Activated T-cell treated with anti-CD3 and anti-CD28 coated beads for 1 hour (primary cell): ENCODE measurements at regions not wholly inside any gene's neighbourhood (a gene's known extent, or its start where the extent isn't known, plus 50 kb on each side); places are given as distances from the start of the nearest gene placed in this dataset.

ENCODE experiments used
- DNase-seq: peaks from one replicate; pipeline ENCODE4 v3.0.0-alpha.2; 2020; ENCODE audit warnings: low read depth

GRCh38 chr16:55041540-55042234 is 111.0 kb downstream of the IRX5 start:
- no peak for DNase-seq

DNA sequence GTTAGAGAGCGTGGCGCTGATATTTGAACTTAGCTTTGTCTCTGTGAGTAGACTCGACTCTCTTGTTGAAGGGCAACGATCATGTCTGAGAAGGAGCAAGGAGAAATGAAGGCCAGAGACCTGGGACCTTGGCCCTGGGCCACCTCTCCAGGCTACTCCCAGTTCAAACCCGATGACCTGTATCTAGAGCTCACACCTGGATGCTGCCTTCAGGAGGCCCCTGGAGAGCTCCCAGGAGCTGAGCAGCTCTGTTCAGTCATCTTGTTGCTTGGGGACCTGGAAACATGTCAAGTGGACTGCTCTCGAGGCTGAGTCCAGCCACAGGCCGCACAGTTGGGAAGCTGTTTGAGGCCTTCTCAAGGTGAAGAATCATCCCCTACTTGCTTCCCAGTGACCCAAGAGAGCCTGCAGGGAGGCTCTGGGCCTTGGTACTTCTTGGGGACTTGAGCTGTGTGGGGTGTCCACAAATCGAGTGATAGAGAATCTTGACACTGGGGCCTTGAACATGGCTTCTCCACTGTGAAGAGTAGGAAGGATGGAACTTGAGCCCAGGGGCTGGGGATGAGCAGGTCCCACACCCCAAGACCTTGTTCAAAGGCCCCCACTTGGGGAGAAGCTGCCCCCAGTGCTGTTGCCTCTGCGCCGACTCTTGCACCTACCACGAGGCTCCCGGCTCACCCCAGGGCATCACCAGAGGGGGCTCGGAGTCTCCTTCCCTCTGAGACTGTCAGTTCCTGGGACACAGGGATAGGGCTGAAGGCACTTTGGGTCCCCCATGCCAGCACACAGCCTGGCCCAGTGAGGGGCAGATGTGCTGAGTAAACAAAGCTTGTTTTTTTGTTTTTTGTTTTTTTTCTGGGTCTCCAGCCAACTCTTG is 112.1 kb downstream of the IRX5 start:
- DNase-seq = no peak

DNA sequence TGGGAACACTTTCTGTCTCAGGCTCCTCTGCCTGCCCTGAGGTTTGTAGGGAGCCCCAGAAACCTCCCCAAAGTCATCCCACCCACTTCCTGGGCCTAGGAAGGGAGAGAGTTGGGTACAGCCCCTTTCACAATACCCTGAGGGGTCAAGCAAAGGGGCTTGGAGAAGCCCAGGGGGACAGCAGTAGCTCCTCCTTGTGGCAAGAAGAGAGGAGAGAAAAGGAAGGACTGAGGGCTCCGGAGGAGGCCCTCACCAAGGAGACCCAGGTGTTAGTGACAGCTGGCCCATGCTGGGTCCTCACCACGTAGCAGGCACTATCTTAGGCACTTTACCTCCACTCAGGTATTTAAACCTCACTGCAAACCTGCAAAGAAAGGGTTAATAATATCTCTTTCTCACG is 112.8 kb downstream of the IRX5 start:
- no peak for DNase-seq

DNA sequence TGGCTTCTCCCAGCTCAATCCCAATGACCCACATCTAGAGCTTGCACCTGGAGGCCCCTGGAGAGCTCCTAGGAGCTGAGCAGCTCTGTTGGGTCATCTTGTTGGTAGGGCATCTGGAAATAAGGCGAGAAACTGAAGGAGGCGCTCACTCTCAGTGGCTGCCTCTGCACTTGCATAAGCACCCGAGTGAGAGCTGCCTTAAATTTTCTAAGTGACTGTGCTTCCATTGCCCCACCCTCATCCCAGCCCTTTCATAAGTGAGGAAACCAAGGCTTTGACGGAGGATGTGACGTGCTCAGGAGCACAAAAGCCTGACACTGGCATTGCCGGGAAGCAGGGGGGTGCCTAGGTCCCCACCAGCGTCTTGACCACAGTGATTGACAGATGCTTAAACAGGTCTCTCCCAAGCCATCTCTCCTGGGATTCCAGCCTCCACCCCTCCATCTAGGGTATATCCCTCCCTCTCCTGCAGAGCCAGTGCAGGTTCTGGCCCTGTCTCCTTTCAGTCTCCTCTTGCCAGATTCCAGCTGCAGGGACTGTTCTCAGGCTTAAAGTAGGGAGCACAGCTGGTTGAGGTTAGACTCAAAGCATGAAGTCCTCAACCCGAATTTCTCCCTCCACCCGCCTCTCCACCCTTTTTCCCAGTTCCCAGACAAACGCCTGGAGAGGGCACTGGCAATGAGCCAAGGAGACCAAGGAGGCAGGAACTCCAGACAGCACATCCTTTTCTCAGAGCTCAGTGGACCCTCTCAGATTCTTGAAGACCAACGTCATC is 113.7 kb downstream of the IRX5 start:
- no peak for DNase-seq

GRCh38 chr16:55045329-55045728 is 114.7 kb downstream of the IRX5 start:
- no peak for DNase-seq

DNA sequence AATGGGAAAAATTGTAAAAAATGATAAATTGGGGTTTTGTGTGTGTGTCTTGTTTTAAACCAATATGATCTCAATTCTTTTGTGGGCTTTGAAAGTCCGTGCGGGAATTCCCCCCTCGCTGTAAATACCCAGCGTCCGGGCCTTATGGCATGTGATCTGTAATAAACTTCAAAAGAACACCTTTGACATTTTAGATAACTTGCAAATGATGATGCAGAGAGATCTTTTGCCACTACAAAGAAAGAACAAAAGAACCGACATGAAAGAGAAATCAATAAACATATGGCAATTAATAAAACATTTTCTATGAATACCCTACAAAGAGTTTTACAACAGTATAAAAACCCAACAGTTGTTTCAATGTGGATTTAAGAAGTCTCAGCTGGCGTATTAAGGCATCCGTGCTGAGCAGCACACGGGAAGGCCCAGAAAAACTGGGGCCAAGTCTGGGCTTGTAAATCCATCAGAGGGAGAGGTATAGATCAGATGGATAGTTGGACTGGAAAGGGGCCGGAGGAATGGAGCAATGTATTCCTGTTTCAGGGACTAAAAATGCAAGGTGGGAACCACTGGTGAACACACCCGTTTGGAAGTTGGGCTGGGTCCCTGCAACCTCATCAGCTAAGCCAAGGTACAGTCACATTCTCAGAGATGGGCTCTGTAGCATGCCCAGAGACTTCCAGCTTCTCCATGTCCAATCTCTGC is 115.2 kb downstream of the IRX5 start:
- no peak for DNase-seq

- no peak for DNase-seq
These were observed 115.8 kb downstream of the IRX5 start for GRCh38 chr16:55046513-55046912.

DNA sequence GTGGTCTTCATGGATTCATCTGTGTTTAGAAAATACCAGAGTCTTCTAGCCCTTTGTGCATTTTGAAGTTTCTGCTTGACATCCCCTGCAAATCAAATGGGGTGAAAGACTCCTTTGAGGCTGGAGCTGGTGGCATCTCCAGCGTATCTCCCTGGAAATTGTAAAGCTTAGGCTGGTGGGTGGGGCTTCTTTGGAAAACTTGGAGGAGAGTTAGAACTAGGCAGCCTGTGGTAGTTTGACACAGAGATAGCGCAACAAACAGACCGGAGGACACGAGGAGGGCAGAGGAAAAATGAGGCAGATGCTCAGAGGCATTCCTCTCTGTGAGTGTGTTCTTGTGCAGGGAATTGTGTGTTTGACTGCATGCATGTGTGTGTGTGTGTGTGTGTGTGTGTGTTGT is 116.3 kb downstream of the IRX5 start:
- DNase-seq = no peak

GRCh38 chr16:55047331-55047730 is 116.7 kb downstream of the IRX5 start:
- DNase-seq = no peak

DNA sequence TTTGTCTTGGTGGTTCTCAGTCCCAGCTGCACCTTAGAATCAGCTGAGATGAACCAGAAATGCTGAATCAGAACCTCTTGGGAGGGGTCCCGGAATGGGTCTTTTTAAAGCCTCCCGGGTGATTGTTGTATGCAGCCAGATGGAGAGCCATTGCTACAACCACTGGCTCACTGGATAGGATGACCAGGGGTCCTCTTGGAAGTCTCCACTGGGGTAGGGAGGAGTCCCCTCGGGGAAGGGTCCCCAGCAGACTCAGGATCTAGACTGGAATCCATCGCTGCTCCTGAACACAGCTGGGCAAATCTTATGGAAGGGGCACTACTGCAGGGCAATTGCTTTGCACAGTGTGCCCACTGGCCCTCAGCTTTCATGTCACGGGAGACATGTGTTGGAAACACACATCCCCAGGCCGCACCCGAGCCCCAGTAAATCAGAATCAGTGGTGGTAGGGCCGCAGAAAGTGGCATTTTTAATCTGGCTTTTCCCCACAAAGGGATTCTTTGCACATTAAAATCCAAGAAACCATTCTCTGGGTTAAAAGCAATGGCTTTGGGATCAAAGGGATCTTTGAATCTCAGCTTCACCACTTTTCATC is 117.3 kb downstream of the IRX5 start:
- no peak for DNase-seq

- DNase-seq = no peak
These were observed 118.1 kb downstream of the IRX5 start for GRCh38 chr16:55048745-55049144.

DNA sequence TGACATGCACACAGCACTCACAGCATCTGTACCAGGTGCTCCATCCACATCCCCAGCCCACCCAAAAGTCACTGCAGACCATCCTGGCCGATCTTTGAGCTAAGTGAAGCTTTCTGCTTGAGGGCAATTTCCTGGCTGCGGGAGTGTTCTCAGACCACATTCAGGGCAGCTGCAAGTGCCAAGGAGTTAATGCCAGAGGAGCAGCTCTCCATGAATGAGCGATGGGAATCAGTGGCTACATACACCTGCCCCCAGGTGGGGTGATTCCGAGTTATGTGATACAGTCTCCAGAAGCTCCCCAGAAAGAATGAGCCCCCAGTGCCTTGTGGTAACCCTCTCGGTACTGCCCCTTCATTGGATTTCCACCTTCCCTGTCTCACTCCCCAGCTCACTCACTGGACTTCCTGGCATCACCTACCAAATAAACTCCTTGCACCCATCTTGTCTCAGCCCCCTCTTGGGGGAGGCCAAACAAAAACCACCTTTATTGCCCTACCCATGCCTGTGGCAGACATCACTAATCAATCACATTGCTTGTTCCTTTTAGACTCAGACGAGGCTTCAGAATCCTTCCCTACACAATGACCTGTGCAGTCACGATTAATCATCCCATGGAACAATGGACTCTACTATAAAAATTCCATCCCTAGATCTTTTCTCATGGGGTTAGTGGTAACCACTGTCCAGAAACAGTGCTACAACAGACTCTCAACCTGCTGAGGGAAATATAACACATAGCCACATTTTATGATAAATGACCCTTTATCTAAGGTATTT is 121.1 kb downstream of the IRX5 start:
- DNase-seq = no peak

- DNase-seq = no peak
These were observed 121.7 kb downstream of the IRX5 start for GRCh38 chr16:55052348-55052734.

GRCh38 chr16:55052741-55053415 is 122.2 kb downstream of the IRX5 start:
- DNase-seq = no peak

DNA sequence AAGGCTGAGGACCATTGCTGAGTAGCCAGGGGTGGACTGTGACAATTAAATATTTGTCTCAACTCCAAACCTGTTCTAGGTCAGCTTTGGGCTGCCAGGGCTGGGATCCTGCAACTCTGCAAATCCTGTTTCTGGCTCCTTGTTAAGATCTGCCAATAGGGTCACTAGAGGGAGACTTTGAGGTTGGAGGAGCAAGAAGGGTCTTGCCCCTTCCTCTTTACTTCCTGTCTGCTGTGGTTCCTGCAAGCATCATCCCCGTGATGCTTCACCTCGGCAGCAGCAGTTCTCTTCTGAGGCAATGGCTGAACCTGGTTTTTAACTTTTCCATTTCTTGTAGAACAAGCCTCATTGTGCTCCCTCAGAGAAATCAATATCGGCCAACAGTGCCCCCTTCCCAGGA is 124.6 kb downstream of the IRX5 start:
- no peak for DNase-seq

GRCh38 chr16:55056585-55057401 is 126.1 kb downstream of the IRX5 start:
- no peak for DNase-seq

DNA sequence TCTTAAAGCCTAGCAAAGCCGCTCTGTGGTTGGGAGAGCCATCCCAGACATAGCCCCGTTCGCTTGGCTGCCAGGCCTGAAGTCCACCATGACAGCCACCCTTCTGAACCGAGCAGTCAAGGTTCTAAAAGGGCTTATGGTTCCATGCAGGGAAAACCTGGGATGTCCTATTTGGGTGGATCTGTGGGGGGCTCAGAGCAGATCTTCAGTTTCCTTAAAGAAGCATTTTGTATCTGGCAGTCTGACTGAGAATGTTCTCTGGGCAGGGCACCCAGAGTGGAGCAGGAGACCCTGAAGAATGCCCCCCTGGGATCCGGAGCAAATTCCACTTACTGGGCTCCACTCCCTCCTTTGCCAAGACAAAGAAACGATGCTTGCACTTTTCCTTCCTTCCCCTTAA is 127.2 kb downstream of the IRX5 start:
- DNase-seq = no peak

GRCh38 chr16:55058576-55058975 is 127.9 kb downstream of the IRX5 start:
- no peak for DNase-seq

DNA sequence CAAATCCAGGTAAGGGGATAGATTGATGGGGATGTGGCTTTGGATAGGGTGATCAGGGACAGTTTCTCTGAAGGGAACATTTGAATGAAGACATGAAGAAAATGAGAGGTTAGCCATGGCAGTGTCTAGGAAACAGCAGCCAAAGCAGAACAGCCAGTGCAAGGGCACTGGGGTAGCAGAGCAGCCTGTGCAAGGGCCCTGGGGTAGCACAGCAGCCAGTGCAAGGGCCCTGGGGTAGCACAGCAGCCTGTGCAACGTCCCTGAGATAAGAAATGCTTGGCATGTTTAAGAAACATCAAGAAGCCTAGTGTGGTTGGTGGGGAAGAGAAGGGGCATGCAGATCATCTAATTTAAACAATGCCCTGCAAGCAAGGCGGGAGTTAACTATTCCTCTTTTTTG is 128.5 kb downstream of the IRX5 start:
- DNase-seq = no peak

DNA sequence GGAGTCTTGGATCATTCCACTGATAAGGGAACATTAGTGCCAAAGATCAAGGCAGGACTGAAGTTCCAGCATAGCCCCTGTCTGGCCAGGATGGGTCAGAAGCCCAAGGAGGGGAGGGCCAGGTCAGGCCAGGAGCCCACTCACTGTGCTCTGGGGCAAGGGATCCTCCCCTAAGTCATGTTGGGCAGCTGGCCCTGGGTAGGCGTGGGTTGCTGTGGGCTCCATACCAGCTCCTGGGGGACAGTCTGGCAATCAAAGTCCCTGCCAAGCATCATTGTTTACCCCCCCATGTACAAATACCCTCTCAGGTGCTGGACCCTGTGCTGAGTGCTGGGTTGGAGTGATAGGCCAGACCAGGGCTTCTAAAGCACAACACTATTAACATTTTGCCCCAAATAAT is 130.5 kb downstream of the IRX5 start:
- DNase-seq = no peak
